Glutamatergic neuron (in vitro differentiated cells): ENCODE measurements at regions not wholly inside any gene's neighbourhood (a gene's known extent, or its start where the extent isn't known, plus 50 kb on each side); places are given as distances from the start of the nearest gene placed in this dataset.

ENCODE experiments used
- DNase-seq: peaks from one replicate; pipeline ENCODE4 v3.0.0; 2022
- H3K27ac Mint-ChIP-seq: one replicate; pipeline ENCODE4 v1.8.0; 2020; ENCODE audit warnings: mild to moderate bottlenecking, mixed read lengths, inconsistent platforms; ENCODE audit not compliant: unreplicated experiment
- H3K27me3 Mint-ChIP-seq: one replicate; pipeline ENCODE4 v1.8.0; 2020; ENCODE audit warnings: mild to moderate bottlenecking, moderate library complexity, mixed read lengths, inconsistent platforms; ENCODE audit not compliant: unreplicated experiment
- H3K36me3 Mint-ChIP-seq: one replicate; pipeline ENCODE4 v1.8.0; 2020; ENCODE audit warnings: mild to moderate bottlenecking, mixed read lengths, inconsistent platforms; ENCODE audit not compliant: unreplicated experiment
- H3K4me1 Mint-ChIP-seq: one replicate; pipeline ENCODE4 v1.8.0; 2020; ENCODE audit warnings: mild to moderate bottlenecking, low read depth, mixed read lengths, inconsistent platforms; ENCODE audit not compliant: unreplicated experiment
- H3K4me3 Mint-ChIP-seq: one replicate; pipeline ENCODE4 v1.8.0; 2020; ENCODE audit warnings: mild to moderate bottlenecking, mixed read lengths, inconsistent platforms; ENCODE audit not compliant: unreplicated experiment
- H3K9me3 Mint-ChIP-seq: one replicate; pipeline ENCODE4 v1.8.0; 2020; ENCODE audit warnings: mild to moderate bottlenecking, moderate library complexity, mixed read lengths, inconsistent platforms; ENCODE audit not compliant: unreplicated experiment
- CTCF ChIP-seq: fragments of 200-600 bp; sonication (generic); IDR thresholded peaks from one replicate; pipeline ENCODE4 v1.5.0; 2021; ENCODE audit not compliant: partially characterized antibody, unreplicated experiment

GRCh38 chr9:93894691-93895079, 60.5 kb downstream of the BARX1 start:
- no peak overlapping the region for H3K27ac Mint-ChIP-seq
- H3K4me3 Mint-ChIP-seq, result no peak overlapping the region
- TF ChIP-seq CTCF, result no peak
- H3K4me1 Mint-ChIP-seq, result no peaks in the 10 kb centered on the region
- H3K36me3 Mint-ChIP-seq, result peaks cover 8% of the 10 kb centered on the region
- peaks cover 2% of the 10 kb centered on the region for H3K27me3 Mint-ChIP-seq
- H3K9me3 Mint-ChIP-seq, result peaks cover 6% of the 10 kb centered on the region
- DNase-seq, result no peak

GRCh38 chr9:93893899-93894690, 61.1 kb downstream of the BARX1 start:
- Mint-ChIP-seq H3K4me1 (no peaks in the 10 kb centered on the region), H3K4me3 (no peak overlapping the region), H3K27me3 (peaks cover 2% of the 10 kb centered on the region), H3K9me3 (peaks cover 6% of the 10 kb centered on the region), H3K27ac (no peak overlapping the region), H3K36me3 (peaks cover 8% of the 10 kb centered on the region)
- TF ChIP-seq CTCF, result no peak
- no peak for DNase-seq

GRCh38 chr9:93893194-93893593, 62.0 kb downstream of the BARX1 start:
- peaks cover 2% of the 10 kb centered on the region for H3K27me3 Mint-ChIP-seq
- no peak overlapping the region for H3K27ac Mint-ChIP-seq
- no peaks in the 10 kb centered on the region for H3K4me1 Mint-ChIP-seq
- H3K36me3 Mint-ChIP-seq, result peaks cover 8% of the 10 kb centered on the region
- no peak for DNase-seq
- H3K9me3 Mint-ChIP-seq, result peaks cover 6% of the 10 kb centered on the region
- TF ChIP-seq CTCF, result no peak
- H3K4me3 Mint-ChIP-seq, result no peak overlapping the region

GRCh38 chr9:93892748-93893147, 62.4 kb downstream of the BARX1 start:
- peaks cover 2% of the 10 kb centered on the region for H3K27me3 Mint-ChIP-seq
- H3K4me3 Mint-ChIP-seq, result no peak overlapping the region
- no peaks in the 10 kb centered on the region for H3K4me1 Mint-ChIP-seq
- DNase-seq, result no peak
- H3K9me3 Mint-ChIP-seq, result peaks cover 6% of the 10 kb centered on the region
- H3K36me3 Mint-ChIP-seq, result peaks cover 8% of the 10 kb centered on the region
- no peak overlapping the region for H3K27ac Mint-ChIP-seq
- no peak for TF ChIP-seq CTCF

- Mint-ChIP-seq H3K9me3 (peaks cover 5% of the 10 kb centered on the region), H3K27ac (no peak overlapping the region)
Observed at GRCh38 chr9:93891549-93892310, 63.4 kb downstream of the BARX1 start.

More at GRCh38 chr9:93891549-93892310, 63.4 kb downstream of the BARX1 start:
- H3K4me1 Mint-ChIP-seq, result no peaks in the 10 kb centered on the region
- no peak for TF ChIP-seq CTCF
- H3K27me3 Mint-ChIP-seq, result peaks cover 2% of the 10 kb centered on the region
- no peak for DNase-seq
- no peak overlapping the region for H3K4me3 Mint-ChIP-seq
- peaks cover 8% of the 10 kb centered on the region for H3K36me3 Mint-ChIP-seq
